ENCODE measurements at regions not wholly inside any gene's neighbourhood (a gene's known extent, or its start where the extent isn't known, plus 50 kb on each side); places are given as distances from the start of the nearest gene placed in this dataset.

DNA sequence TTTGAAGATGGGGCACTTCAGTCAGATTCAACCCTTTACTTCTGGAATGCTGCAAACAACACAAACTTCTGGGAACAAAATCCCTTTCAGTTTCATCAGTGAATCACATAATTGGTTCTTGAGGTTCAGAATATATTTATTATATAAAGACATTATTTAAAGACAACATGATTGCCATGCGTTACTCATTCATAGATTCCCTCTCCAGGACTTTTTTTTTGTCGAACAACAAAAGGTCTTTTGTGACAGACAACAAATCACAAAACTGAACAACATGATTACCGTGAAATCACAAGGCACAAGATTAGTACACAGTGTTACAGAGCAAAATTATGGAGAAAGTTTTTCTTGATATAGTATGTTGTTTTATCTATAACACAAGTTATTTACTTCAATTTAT, 1815.0 kb downstream of the NCAM2 start:
- TF ChIP-seq NFYB (IDR thresholded peaks at IDR 0.05; ENCODE audit: insufficient read depth, low read depth, low read length) (no peak), CTCF (IDR thresholded peaks at IDR 0.05 in 2 of 3, conservative IDR thresholded peaks at IDR 0.05 in 1 of 3; ENCODE audit: control insufficient read depth in 2 of 3, extremely low read depth in 1 of 3, insufficient read depth in 1 of 3, low read depth in 3 of 3, low read length in 3 of 3) (no peak), ATF3 (IDR thresholded peaks at IDR 0.05; ENCODE audit: borderline replicate concordance, extremely low read depth, low read depth, low read length) (no peak), POLR2A (IDR thresholded peaks at IDR 0.05; ENCODE audit: low read depth, low read length) (no peak), BCL11A (IDR thresholded peaks at IDR 0.05; ENCODE audit: low read depth, low read length) (no peak), ZSCAN29 (IDR thresholded peaks at IDR 0.05) (no peak), CREM (IDR thresholded peaks at IDR 0.05; ENCODE audit: low read depth) (no peak)
